ENCODE measurements at regions not wholly inside any gene's neighbourhood (a gene's known extent, or its start where the extent isn't known, plus 50 kb on each side); places are given as distances from the start of the nearest gene placed in this dataset.

DNA sequence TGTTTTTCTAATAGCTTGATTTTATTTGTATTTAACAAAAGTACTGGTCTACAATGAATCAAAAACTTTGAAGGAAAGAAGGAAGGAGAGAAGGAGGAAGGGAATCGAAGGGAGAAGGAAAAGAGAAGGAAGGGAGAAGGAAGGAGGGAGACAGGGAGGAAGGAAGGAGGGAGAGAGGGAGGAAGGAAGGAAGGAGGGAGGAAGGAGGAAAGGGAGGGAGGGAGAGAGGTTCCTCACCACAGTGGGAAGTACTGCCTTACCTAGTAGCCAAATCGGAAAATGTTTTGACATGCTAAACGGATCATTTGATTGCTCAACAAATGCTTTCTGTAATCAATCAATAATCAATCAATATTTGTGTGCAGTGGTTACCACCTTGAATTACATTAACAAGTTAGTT lies 225.8 kb upstream of the CELF2 start:
- no peak for DNase-seq
- no peaks in the 10 kb centered on the region for H3K36me3 Mint-ChIP-seq (ENCODE audit: low read depth)
- peaks cover 12% of the 10 kb centered on the region for H3K27me3 Mint-ChIP-seq
- H3K9me3 Mint-ChIP-seq: no peaks in the 10 kb centered on the region
- H3K4me1 Mint-ChIP-seq: no peaks in the 10 kb centered on the region
- intact Hi-C loops (cut with micrococcal nuclease): no loop called here
- H3K27ac Mint-ChIP-seq: no peak overlapping the region
- H3K4me3 Mint-ChIP-seq: no peak overlapping the region

DNA sequence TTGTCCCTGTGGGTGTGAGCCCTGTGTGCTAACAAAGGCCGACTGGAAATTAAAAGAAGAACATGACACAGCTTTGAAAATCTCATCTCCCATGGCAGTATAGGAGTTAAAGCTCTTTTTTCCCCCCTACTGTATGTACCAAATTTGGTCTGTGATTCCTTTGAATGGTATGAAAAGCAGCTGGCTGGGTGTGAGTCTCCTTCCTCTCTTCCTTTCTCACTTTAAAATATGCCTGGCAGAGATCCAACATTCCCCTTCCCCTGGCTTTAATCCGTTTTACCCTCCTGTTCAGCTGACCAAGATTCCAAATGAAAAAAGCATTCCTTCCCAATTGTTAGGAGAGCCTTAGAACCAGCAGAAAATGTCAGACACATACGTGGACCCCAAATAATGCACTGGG lies 225.0 kb upstream of the CELF2 start:
- H3K9me3 Mint-ChIP-seq: no peaks in the 10 kb centered on the region
- no peak overlapping the region for H3K4me3 Mint-ChIP-seq
- no peak overlapping the region for H3K27ac Mint-ChIP-seq
- H3K36me3 Mint-ChIP-seq (ENCODE audit: low read depth): no peaks in the 10 kb centered on the region
- intact Hi-C loops (cut with micrococcal nuclease): no loop called here
- peaks cover 16% of the 10 kb centered on the region for H3K27me3 Mint-ChIP-seq
- no peaks in the 10 kb centered on the region for H3K4me1 Mint-ChIP-seq
- no peak for DNase-seq

DNA sequence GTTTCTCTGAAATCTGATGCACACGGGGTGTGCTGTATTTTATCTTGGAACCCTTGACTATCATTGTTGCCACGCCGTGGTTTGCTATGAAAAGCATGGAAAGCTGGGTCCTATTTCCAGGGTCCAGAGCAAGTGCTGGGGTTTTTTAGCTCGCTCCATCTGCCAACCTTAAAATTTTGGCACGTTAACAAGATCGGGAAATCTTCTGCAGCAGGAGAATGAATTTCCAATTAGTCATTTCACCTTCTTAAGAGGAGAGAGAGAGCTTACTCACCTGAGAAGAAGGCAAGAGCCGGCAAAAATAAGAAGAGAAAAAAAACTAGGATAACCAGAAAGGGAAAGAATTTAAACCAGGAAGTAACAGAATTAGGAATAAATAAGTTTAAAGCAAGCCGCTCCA lies 223.6 kb upstream of the CELF2 start:
- Mint-ChIP-seq H3K4me1 (no peaks in the 10 kb centered on the region), H3K9me3 (no peaks in the 10 kb centered on the region)
- intact Hi-C loops (cut with micrococcal nuclease): no loop called here

DNA sequence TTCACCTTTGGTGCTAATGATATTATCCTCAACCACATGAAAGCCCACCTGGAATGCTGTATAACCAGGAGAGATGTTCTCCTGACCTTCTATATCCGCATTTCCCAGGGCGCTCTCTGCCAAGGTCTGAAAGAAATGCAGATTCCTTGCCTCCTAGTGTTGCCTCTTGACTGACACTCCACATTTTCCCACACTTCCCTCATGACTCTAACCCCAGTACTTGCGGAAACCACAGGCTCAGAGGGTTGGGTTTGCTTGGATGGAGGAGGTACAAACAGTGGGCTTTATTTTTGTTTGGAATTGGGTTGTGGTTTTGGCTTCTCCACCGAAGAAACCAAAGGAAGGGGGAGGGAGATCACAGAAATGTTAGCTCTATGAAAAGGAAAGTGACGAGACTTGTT lies 222.9 kb upstream of the CELF2 start:
- Mint-ChIP-seq H3K4me3 (no peak overlapping the region), H3K9me3 (no peaks in the 10 kb centered on the region), H3K27ac (no peak overlapping the region), H3K27me3 (peaks cover 24% of the 10 kb centered on the region), H3K4me1 (no peaks in the 10 kb centered on the region), H3K36me3 (ENCODE audit: low read depth) (no peaks in the 10 kb centered on the region)
- DNase-seq: no peak
- intact Hi-C loops (cut with micrococcal nuclease): no loop called here

More for the DNA sequence above, 223.6 kb upstream of the CELF2 start:
- H3K27me3 Mint-ChIP-seq: peaks cover 24% of the 10 kb centered on the region
- H3K4me3 Mint-ChIP-seq: no peak overlapping the region
- H3K27ac Mint-ChIP-seq: no peak overlapping the region
- no peaks in the 10 kb centered on the region for H3K36me3 Mint-ChIP-seq (ENCODE audit: low read depth)
- DNase-seq: no peak

DNA sequence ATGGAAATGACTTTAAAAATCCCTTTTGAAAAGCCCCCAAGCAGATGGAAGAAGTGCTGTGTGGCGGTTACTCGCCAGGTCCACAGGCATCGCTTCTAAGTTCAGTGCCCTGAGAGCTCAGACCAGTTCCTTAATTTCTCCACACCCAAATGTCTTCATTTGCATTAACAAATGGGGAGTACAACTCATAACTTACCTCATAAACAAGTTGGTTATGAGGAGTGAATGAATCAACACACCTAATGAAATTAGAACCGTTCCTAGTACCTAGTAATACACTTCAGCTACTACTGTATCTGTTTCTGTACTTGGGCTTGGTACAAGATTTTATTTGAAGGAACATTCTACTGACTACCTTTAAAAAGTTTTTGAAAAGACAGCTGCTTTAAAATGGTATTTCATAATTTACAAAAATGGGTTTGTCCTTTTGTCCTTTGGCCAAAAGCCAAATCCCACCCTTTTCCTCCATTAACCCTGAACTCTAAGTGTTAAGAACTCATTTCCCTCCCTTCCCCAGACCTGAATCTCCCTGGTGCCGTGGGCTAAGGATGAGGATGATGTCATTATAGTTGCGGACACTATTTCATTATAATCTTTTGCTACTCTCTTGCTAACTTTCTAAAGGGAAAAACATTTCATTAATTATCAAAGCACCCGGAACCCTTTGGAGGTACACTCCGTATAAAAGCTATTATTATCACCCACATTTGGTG lies 221.5 kb upstream of the CELF2 start:
- H3K9me3 Mint-ChIP-seq: no peaks in the 10 kb centered on the region
- no peaks in the 10 kb centered on the region for H3K4me1 Mint-ChIP-seq
- no peak overlapping the region for H3K27ac Mint-ChIP-seq
- intact Hi-C loops (cut with micrococcal nuclease): no loop called here
- peaks cover 21% of the 10 kb centered on the region for H3K27me3 Mint-ChIP-seq
- H3K36me3 Mint-ChIP-seq (ENCODE audit: low read depth): no peaks in the 10 kb centered on the region
- no peak for DNase-seq
- no peak overlapping the region for H3K4me3 Mint-ChIP-seq

DNA sequence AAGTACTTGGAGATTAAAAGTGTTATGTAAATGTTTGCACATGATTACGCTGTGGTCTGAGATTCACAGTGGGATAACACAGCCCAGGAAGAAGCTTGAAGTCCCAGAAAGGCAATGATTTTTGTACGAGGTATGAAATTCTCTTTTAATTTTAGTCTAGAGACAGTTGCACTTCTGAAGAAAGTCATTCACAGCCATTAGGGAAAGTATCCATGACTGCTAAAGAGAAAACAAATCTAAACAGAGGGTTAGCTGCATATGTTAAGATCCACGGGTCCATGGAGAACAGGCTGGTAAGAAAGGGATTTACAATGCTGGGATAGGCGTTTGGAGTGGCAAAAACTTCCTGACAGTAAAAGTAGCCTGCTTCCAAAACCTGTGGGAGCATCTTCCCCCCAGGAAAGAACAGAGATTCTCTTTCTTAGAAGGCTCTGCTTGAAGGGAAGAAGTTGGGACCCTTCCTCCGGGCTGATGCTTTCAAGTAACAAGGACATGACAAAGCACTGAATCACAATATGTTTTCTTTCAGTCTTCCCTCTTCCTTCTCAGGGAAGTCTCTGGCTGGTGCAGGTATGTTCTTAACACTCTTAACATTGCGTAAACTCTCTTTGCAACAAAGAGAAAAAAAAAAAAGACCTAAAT lies 220.8 kb upstream of the CELF2 start:
- intact Hi-C loops (cut with micrococcal nuclease): no loop called here
- H3K36me3 Mint-ChIP-seq (ENCODE audit: low read depth): no peaks in the 10 kb centered on the region

DNA sequence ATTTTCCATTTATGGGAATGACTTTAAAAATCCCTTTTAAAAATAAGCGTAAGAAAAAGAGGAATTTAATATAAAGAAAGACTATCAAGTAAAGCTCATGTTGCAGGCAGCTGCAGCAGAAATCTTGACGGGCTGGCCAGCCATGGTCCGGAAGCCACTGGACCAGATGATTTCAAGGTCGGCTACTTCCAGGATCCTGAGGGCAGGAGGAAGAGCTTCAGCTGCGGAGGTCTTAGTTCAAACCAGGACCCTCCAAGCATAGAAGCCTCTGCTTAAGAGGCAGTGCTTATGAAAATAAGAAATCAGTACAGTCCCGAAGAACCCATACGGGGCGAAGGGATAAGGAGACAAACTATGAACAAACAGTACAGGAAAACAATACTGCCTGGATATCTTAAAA lies 220.2 kb upstream of the CELF2 start:
- Mint-ChIP-seq H3K4me1 (no peaks in the 10 kb centered on the region), H3K9me3 (no peaks in the 10 kb centered on the region)

More for the DNA sequence above, 220.8 kb upstream of the CELF2 start:
- Mint-ChIP-seq H3K27ac (no peak overlapping the region), H3K4me3 (no peak overlapping the region), H3K4me1 (no peaks in the 10 kb centered on the region), H3K27me3 (peaks cover 19% of the 10 kb centered on the region), H3K9me3 (no peaks in the 10 kb centered on the region)
- DNase-seq: no peak

DNA sequence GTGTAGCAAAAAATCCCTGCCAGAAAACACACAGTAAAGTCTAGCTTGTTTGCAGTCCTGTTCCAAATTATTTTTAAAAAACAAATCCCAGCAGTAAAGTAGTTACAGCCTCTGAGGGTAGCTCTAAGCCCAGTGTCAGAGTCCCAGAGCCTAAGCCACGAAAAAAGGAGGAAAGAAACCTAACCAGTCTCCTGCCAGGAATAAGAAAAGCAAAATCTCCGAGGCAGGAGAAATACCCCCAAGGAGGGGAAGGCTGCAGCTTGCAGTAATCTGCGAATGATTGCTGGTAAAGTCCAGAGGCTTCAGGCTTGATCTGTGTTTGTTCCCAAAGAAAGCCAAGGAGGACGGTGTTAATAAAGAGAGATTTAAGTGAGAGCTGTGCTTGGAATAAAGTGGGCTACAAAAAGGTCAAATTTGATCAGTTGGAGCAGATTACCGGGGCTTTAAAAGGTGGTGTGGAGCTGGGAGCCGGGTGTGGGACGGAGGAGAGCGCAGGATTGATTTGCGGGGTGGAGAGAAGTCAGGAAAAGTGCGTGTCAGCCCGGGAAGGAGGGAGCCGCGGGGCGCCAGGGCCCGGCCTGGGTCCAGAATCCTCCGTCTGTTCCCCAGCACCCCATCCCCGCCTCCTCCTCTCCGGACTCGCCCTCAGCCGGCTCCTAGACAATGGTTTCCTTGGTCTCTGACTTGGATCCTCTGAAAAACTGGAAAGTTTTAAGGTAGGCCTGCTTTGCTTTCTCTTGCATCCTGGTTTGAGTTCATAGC lies 219.4 kb upstream of the CELF2 start:
- no peaks in the 10 kb centered on the region for H3K36me3 Mint-ChIP-seq (ENCODE audit: low read depth)
- H3K4me1 Mint-ChIP-seq: no peaks in the 10 kb centered on the region
- H3K4me3 Mint-ChIP-seq: no peak overlapping the region
- H3K27me3 Mint-ChIP-seq: peaks cover 16% of the 10 kb centered on the region
- DNase-seq: no peak
- H3K9me3 Mint-ChIP-seq: no peaks in the 10 kb centered on the region
- intact Hi-C loops (cut with micrococcal nuclease): no loop called here
- H3K27ac Mint-ChIP-seq: no peak overlapping the region

More for the DNA sequence above, 220.2 kb upstream of the CELF2 start:
- H3K36me3 Mint-ChIP-seq (ENCODE audit: low read depth): no peaks in the 10 kb centered on the region
- intact Hi-C loops (cut with micrococcal nuclease): no loop called here
- no peak overlapping the region for H3K27ac Mint-ChIP-seq
- DNase-seq: no peak
- peaks cover 19% of the 10 kb centered on the region for H3K27me3 Mint-ChIP-seq
- no peak overlapping the region for H3K4me3 Mint-ChIP-seq

DNA sequence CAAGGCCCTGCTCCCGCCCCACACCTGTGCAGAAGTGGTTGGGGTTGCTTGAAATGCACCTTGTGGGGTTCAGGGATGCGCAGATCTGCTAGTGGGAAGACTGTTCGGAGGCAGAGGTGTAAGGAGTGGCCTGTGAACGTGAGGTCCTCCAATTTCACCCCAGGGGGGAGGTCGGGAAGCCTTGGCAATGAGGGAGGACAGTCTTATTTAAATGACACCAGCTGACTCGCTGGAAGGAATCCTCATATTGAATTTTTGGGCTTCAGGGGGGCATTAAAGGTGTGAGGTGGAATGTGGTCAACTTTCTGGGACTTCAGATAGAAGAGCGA lies 218.8 kb upstream of the CELF2 start:
- no peak overlapping the region for H3K27ac Mint-ChIP-seq
- H3K4me1 Mint-ChIP-seq: no peaks in the 10 kb centered on the region
- H3K4me3 Mint-ChIP-seq: no peak overlapping the region
- no peak for DNase-seq
- peaks cover 16% of the 10 kb centered on the region for H3K27me3 Mint-ChIP-seq
- H3K36me3 Mint-ChIP-seq (ENCODE audit: low read depth): no peaks in the 10 kb centered on the region
- intact Hi-C loops (cut with micrococcal nuclease): no loop called here
- H3K9me3 Mint-ChIP-seq: no peaks in the 10 kb centered on the region

DNA sequence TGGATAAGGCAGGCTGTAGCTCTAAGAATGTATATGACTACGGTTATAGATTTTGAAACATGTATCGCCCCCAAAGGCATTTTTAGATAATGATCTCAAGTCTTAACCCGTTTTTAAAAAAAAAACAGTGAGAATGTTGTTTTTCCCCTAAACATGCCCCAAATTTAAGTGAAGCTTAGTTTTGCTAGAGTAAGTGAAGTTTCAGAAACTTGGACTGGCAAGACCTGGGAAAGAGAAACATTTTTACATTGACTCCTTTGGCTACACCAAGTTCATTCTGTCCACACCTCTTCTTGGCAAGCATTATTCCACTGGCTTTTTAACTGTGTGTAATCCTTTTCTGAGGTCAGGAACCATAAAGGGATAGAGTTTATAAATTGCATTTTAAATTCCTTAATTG lies 216.7 kb upstream of the CELF2 start:
- no peaks in the 10 kb centered on the region for H3K4me1 Mint-ChIP-seq
- no peaks in the 10 kb centered on the region for H3K36me3 Mint-ChIP-seq (ENCODE audit: low read depth)
- no peak for DNase-seq
- no peak overlapping the region for H3K4me3 Mint-ChIP-seq
- intact Hi-C loops (cut with micrococcal nuclease): no loop called here
- peaks cover 14% of the 10 kb centered on the region for H3K27me3 Mint-ChIP-seq
- H3K27ac Mint-ChIP-seq: no peak overlapping the region
- no peaks in the 10 kb centered on the region for H3K9me3 Mint-ChIP-seq

DNA sequence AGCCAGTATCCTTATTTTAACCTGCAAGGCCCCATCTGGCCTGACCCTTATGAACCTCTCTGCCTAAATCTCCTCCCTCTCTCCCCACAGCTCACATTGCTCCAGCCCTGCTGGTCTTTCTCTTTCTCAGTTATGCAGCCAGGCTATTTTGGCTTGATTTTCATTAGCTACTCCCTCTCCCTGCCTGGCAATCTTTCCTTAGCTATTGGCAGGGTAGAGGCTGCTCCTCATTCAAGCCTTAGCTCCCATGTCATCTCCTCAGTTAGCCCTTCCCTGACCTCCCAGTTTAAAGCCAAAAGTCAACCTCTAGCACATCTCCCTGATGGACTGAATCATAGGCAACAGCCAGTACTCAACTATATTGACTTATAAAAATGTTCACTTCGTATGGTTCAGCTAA lies 214.4 kb upstream of the CELF2 start:
- Mint-ChIP-seq H3K9me3 (no peaks in the 10 kb centered on the region), H3K27ac (no peak overlapping the region), H3K36me3 (ENCODE audit: low read depth) (no peaks in the 10 kb centered on the region), H3K4me3 (no peak overlapping the region), H3K4me1 (no peaks in the 10 kb centered on the region), H3K27me3 (peaks cover 2% of the 10 kb centered on the region)
- intact Hi-C loops (cut with micrococcal nuclease): no loop called here
- no peak for DNase-seq

DNA sequence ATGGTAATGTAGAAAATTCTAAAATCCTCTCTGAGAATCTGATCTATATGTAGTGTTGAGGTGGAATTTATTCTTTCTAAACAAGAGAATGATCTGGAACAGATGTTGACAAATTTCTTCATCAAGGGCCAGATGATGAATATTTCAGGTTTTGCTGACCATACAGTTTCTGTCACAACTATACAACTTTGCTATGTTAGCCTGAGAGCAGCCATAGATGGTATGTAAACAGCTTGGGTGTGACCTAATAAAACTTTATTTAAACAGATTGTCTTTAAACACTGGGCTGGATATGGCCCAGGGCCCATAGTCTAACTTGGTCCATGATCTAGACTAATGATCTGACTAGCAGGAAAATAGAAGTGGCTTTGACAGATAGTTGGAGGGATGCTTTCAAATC lies 213.6 kb upstream of the CELF2 start:
- intact Hi-C loops (cut with micrococcal nuclease): no loop called here
- no peaks in the 10 kb centered on the region for H3K27me3 Mint-ChIP-seq
- H3K36me3 Mint-ChIP-seq (ENCODE audit: low read depth): no peaks in the 10 kb centered on the region
- H3K9me3 Mint-ChIP-seq: no peaks in the 10 kb centered on the region
- H3K4me3 Mint-ChIP-seq: no peak overlapping the region
- H3K27ac Mint-ChIP-seq: no peak overlapping the region
- DNase-seq: no peak
- no peaks in the 10 kb centered on the region for H3K4me1 Mint-ChIP-seq

DNA sequence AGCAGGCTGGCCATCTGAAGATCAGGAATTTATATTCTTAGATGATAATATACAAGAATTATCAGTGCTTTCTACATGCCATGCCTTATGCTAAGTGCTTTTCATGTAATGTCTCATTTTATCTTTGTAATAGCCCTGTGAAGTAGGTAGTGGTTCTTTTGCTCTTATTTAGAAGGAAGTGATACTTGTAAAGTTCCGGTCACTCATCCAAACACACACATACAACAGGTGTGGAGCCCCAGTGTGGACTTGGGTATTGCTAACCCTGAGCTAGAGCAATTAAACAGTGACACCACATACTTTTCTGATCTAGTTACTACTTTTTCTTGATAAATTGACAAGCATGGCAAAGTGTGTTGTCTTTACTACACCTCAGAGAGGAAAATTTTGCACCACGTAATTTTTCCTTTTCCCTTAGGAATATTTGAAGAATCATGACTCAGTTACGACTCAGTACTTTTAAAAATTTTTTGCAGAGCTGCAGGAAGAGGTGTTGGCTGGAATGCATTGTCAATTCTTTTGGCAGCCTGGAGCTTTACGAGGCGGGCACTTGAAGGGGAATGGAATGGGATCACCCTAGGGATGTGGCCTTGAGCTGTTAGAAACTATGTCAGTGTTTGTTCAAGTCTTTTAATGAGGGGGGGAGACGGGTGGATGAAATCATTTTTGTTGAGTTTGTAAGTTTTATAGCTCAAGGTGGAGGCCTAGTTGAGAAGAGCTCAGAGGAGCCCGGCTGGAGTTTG lies 212.5 kb upstream of the CELF2 start:
- intact Hi-C loops (cut with micrococcal nuclease): no loop called here
- H3K4me1 Mint-ChIP-seq: no peaks in the 10 kb centered on the region
- no peaks in the 10 kb centered on the region for H3K27me3 Mint-ChIP-seq
- no peak for DNase-seq
- no peak overlapping the region for H3K4me3 Mint-ChIP-seq
- no peak overlapping the region for H3K27ac Mint-ChIP-seq
- no peaks in the 10 kb centered on the region for H3K36me3 Mint-ChIP-seq (ENCODE audit: low read depth)
- no peaks in the 10 kb centered on the region for H3K9me3 Mint-ChIP-seq

DNA sequence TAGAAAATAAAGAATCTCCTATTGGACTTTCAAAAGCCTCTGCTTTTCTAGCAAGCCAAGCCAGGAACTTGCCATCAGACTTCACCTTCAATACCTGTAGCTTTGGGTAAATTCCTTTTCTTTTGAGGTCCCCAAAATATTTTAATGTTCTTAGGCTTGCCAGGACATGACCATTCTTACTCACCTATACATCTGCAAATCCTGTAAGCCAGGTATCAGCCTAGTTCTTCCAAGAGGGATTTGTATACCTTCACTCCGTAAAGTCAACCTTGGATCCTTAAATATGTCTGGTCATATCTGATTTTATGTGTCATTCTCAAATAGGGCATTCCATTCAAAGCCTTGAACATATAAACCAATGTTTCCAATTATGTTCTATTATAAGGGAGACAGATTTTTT lies 210.6 kb upstream of the CELF2 start:
- H3K27me3 Mint-ChIP-seq: no peaks in the 10 kb centered on the region
- no peak overlapping the region for H3K4me3 Mint-ChIP-seq
- no peak overlapping the region for H3K27ac Mint-ChIP-seq
- DNase-seq: no peak
- H3K9me3 Mint-ChIP-seq: no peaks in the 10 kb centered on the region
- intact Hi-C loops (cut with micrococcal nuclease): no loop called here
- H3K4me1 Mint-ChIP-seq: no peaks in the 10 kb centered on the region
- H3K36me3 Mint-ChIP-seq (ENCODE audit: low read depth): no peaks in the 10 kb centered on the region

All from activated CD4-positive, alpha-beta T cell treated with anti-CD3 and anti-CD28 coated beads, Interleukin-2, amount 10 ng/mL, durations not matched to agents 24 days and 14 days (primary cell).